Liver (tissue), 8 donors: ENCODE measurements at regions not wholly inside any gene's neighbourhood (a gene's known extent, or its start where the extent isn't known, plus 50 kb on each side); places are given as distances from the start of the nearest gene placed in this dataset.

Source experiments
- DNase-seq: peaks from one replicate; pipeline ENCODE4 v3.0.0-alpha.2; 2017; ENCODE audit warnings: low spot score
- H3K27ac ChIP-seq, 2 donors: one replicate each; pipeline ENCODE4 v1.7.0; 2013; ENCODE audit warnings: inconsistent platforms in 2 of 2, low read length in 2 of 2, control low read depth in 1 of 2, low read depth in 1 of 2, mild to moderate bottlenecking in 1 of 2
- H3K27me3 ChIP-seq, 4 donors: one replicate each; pipeline versions ENCODE4 v1.6.1 to v1.7.0; 2013; ENCODE audit warnings: low read length in 3 of 4, inconsistent platforms in 1 of 4, mild to moderate bottlenecking in 1 of 4, moderate library complexity in 1 of 4; ENCODE audit not compliant: control insufficient read depth in 4 of 4, insufficient read depth in 4 of 4
- H3K36me3 ChIP-seq, 4 donors: one replicate each; pipeline versions ENCODE4 v1.6.1 to v1.7.0; 2013; ENCODE audit warnings: low read length in 3 of 4, mild to moderate bottlenecking in 3 of 4, low read depth in 1 of 4, moderate library complexity in 1 of 4; ENCODE audit not compliant: control insufficient read depth in 4 of 4, insufficient read depth in 3 of 4
- H3K4me1 ChIP-seq, 4 donors: one replicate each; pipeline versions ENCODE4 v1.6.1 to v1.7.0; 2013; ENCODE audit warnings: low read length in 3 of 4, mild to moderate bottlenecking in 3 of 4, moderate library complexity in 1 of 4; ENCODE audit not compliant: control insufficient read depth in 4 of 4, insufficient read depth in 4 of 4
- H3K4me3 ChIP-seq, 3 donors: one replicate each; pipeline versions ENCODE4 v1.6.1 to v1.7.0; 2013; ENCODE audit warnings: low read length in 3 of 3, control low read depth in 1 of 3, low read depth in 1 of 3, mild to moderate bottlenecking in 1 of 3
- H3K9ac ChIP-seq, 2 donors: one replicate each; pipeline ENCODE4 v1.7.0; 2013; ENCODE audit warnings: low read length in 2 of 2, mild to moderate bottlenecking in 2 of 2, moderate library complexity in 2 of 2, control low read depth in 1 of 2, low read depth in 1 of 2
- H3K9me3 ChIP-seq, 4 donors: one replicate each; pipeline versions ENCODE4 v1.6.1 to v1.7.0; 2013; ENCODE audit warnings: low read length in 3 of 4; ENCODE audit not compliant: control insufficient read depth in 4 of 4
- EGR1 ChIP-seq, 2 donors: IDR thresholded peaks; 2 replicates each; pipeline ENCODE4 v1.6.1; 2016 to 2018; ENCODE audit warnings: antibody characterized with exemption in 2 of 2, low read depth in 2 of 2
- FOXA1 ChIP-seq: IDR thresholded peaks from 2 replicates; pipeline ENCODE4 v1.6.1; 2016; ENCODE audit warnings: antibody characterized with exemption
- FOXA2 ChIP-seq: IDR thresholded peaks from 2 replicates; pipeline ENCODE4 v1.6.1; 2016; ENCODE audit warnings: antibody characterized with exemption
- GABPA ChIP-seq, 2 donors: IDR thresholded peaks in 1 of 2; conservative IDR thresholded peaks in 1 of 2; 2 replicates each; pipeline ENCODE4 v1.6.1; 2016; ENCODE audit warnings: antibody characterized with exemption in 2 of 2, mild to moderate bottlenecking in 1 of 2, moderate library complexity in 1 of 2
- HNF4A ChIP-seq, 2 donors: conservative IDR thresholded peaks; 2 replicates each; pipeline ENCODE4 v1.6.1; 2016; ENCODE audit warnings: antibody characterized with exemption in 2 of 2, mild to moderate bottlenecking in 2 of 2
- HNF4G ChIP-seq: IDR thresholded peaks from 2 replicates; pipeline ENCODE4 v1.6.1; 2016; ENCODE audit warnings: antibody characterized with exemption
- JUND ChIP-seq, 2 donors: IDR thresholded peaks; 2 replicates each; pipeline ENCODE4 v1.6.1; 2016; ENCODE audit warnings: antibody characterized with exemption in 2 of 2
- NR2F2 ChIP-seq: IDR thresholded peaks from 2 replicates; pipeline ENCODE4 v1.6.1; 2016; ENCODE audit warnings: antibody characterized with exemption
- RAD21 ChIP-seq, 2 donors: IDR thresholded peaks; 2 replicates each; pipeline ENCODE4 v1.6.1; 2016; ENCODE audit warnings: antibody characterized with exemption in 2 of 2, mild to moderate bottlenecking in 2 of 2
- RXRA ChIP-seq, 2 donors: IDR thresholded peaks; 2 replicates each; pipeline ENCODE4 v1.6.1; 2017 to 2018; ENCODE audit warnings: antibody characterized with exemption in 2 of 2, mild to moderate bottlenecking in 1 of 2
- SP1 ChIP-seq: IDR thresholded peaks from 2 replicates; pipeline ENCODE4 v1.6.1; 2018; ENCODE audit warnings: antibody characterized with exemption, mild to moderate bottlenecking
- TAF1 ChIP-seq: conservative IDR thresholded peaks from 2 replicates; pipeline ENCODE4 v1.6.1; 2016; ENCODE audit warnings: antibody characterized with exemption, mild to moderate bottlenecking
- YY1 ChIP-seq: IDR thresholded peaks from 2 replicates; pipeline ENCODE4 v1.6.1; 2016; ENCODE audit warnings: antibody characterized with exemption, mild to moderate bottlenecking
- WGBS: extraction: QIAGEN DNeasy Blood & Tissue Kit; methylation state at CpG from one replicate; pipeline ENCODE4 v1.1.7; 2013; 5-methylcytosine and 5-hydroxymethylcytosine counted together
- TF ChIP-seq, protein P1 (sequence below): IDR thresholded peaks from 2 replicates; pipeline ENCODE4 v1.6.1; 2016; ENCODE audit warnings: antibody characterized with exemption
- TF ChIP-seq, protein P2 (sequence below): IDR thresholded peaks from 2 replicates; pipeline ENCODE4 v1.6.1; 2016; ENCODE audit warnings: antibody characterized with exemption
- TF ChIP-seq, protein P3 (sequence below): fragments of 150-350 bp; IDR thresholded peaks from 2 replicates; pipeline ENCODE4 v1.5.1; 2017; ENCODE audit warnings: improper control_type of control experiment, low read depth, low read length; ENCODE audit not compliant: missing input control
- TF ChIP-seq, protein P4 (sequence below): IDR thresholded peaks from 2 replicates; pipeline ENCODE4 v1.6.1; 2016; ENCODE audit warnings: antibody characterized with exemption, mild to moderate bottlenecking
- donor health status: healthy.
- donor health status: healthy.
- donor health status: healthy.
- donor health status: healthy.
- donor health status: healthy.

DNA sequence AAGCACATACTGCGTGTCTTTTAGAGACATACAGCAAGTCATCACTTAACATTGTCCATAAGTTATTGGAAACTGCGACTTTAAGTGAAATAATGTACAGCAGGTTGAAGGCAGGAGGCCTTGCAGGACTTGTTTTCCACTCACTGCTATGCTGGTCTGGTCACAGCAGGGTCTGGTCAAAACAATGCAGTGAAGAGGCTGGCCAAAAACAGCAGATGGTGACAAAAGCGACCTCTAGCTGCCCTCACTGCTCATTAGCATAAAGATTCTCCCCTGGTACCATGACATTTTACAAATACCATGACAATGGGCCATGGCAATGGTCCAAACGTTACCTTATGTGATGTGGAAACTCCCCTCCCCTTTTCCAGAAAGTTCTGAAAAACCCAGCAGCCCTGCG is 1283.6 kb downstream of the FSTL5 start:
- WGBS: 72% methylated on average over 5 of the region's 5 CpGs
- no peaks in the 10 kb centered on the region for H3K9me3 ChIP-seq
- no peaks in the 10 kb centered on the region for H3K27me3 ChIP-seq

DNA sequence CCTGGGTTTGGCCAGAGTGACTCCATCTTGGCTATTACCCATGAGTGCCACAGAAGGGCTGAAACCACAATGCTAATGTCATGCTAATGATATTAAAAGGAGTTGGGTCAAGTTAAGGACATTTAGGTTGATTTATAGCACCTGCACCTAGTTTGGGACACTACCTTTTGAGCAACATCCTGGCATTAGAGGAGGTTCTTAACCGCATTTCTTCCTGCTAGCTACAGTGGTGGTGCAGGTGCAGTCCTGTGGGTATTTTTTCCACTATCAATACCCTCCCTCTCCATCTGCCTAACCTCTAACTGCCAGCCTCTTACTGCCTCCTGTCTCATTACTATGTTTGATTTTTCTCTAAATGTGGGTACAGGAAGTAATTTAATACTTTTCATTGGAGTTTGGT is 1276.1 kb downstream of the FSTL5 start:
- no peak overlapping the region for H3K27ac ChIP-seq
- H3K9ac ChIP-seq: no peak overlapping the region
- no peaks in the 10 kb centered on the region for H3K4me1 ChIP-seq
- H3K27me3 ChIP-seq: no peaks in the 10 kb centered on the region
- H3K4me3 ChIP-seq: no peak overlapping the region
- TF ChIP-seq, protein P1, sequence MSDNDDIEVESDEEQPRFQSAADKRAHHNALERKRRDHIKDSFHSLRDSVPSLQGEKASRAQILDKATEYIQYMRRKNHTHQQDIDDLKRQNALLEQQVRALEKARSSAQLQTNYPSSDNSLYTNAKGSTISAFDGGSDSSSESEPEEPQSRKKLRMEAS: no peak
- TF ChIP-seq TAF1 (no peak), HNF4G (no peak), GABPA (IDR thresholded peaks at IDR 0.05 in 1 of 2, conservative IDR thresholded peaks at IDR 0.05 in 1 of 2) (no peak), FOXA1 (no peak), YY1 (no peak), HNF4A (conservative IDR thresholded peaks at IDR 0.05) (no peak), RXRA (IDR thresholded peaks at IDR 0.05) (no peak), SP1 (no peak)
- TF ChIP-seq, protein P2, sequence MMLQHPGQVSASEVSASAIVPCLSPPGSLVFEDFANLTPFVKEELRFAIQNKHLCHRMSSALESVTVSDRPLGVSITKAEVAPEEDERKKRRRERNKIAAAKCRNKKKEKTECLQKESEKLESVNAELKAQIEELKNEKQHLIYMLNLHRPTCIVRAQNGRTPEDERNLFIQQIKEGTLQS: no peak
- TF ChIP-seq, protein P3, sequence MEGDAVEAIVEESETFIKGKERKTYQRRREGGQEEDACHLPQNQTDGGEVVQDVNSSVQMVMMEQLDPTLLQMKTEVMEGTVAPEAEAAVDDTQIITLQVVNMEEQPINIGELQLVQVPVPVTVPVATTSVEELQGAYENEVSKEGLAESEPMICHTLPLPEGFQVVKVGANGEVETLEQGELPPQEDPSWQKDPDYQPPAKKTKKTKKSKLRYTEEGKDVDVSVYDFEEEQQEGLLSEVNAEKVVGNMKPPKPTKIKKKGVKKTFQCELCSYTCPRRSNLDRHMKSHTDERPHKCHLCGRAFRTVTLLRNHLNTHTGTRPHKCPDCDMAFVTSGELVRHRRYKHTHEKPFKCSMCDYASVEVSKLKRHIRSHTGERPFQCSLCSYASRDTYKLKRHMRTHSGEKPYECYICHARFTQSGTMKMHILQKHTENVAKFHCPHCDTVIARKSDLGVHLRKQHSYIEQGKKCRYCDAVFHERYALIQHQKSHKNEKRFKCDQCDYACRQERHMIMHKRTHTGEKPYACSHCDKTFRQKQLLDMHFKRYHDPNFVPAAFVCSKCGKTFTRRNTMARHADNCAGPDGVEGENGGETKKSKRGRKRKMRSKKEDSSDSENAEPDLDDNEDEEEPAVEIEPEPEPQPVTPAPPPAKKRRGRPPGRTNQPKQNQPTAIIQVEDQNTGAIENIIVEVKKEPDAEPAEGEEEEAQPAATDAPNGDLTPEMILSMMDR: no peak
- WGBS: 83% methylated on average over 1 of the region's 1 CpG
- H3K36me3 ChIP-seq: no peaks in the 10 kb centered on the region
- peaks cover 2 to 6% (median 4%) of the 10 kb centered on the region in 4 donors for H3K9me3 ChIP-seq
- DNase-seq: no peak

More for the DNA sequence above, 1283.6 kb downstream of the FSTL5 start:
- Histone ChIP-seq H3K36me3 (no peaks in the 10 kb centered on the region), H3K27ac (no peak overlapping the region), H3K9ac (no peak overlapping the region), H3K4me1 (no peaks in the 10 kb centered on the region), H3K4me3 (no peak overlapping the region)
- DNase-seq: no peak
- TF ChIP-seq, protein P2: no peak
- TF ChIP-seq JUND (IDR thresholded peaks at IDR 0.05) (no peak), YY1 (no peak), FOXA1 (no peak), RAD21 (IDR thresholded peaks at IDR 0.05) (no peak), EGR1 (IDR thresholded peaks at IDR 0.05; ENCODE audit: low read depth in 2 of 2) (no peak), NR2F2 (no peak), HNF4A (conservative IDR thresholded peaks at IDR 0.05) (no peak), FOXA2 (no peak)
- TF ChIP-seq, protein P4, sequence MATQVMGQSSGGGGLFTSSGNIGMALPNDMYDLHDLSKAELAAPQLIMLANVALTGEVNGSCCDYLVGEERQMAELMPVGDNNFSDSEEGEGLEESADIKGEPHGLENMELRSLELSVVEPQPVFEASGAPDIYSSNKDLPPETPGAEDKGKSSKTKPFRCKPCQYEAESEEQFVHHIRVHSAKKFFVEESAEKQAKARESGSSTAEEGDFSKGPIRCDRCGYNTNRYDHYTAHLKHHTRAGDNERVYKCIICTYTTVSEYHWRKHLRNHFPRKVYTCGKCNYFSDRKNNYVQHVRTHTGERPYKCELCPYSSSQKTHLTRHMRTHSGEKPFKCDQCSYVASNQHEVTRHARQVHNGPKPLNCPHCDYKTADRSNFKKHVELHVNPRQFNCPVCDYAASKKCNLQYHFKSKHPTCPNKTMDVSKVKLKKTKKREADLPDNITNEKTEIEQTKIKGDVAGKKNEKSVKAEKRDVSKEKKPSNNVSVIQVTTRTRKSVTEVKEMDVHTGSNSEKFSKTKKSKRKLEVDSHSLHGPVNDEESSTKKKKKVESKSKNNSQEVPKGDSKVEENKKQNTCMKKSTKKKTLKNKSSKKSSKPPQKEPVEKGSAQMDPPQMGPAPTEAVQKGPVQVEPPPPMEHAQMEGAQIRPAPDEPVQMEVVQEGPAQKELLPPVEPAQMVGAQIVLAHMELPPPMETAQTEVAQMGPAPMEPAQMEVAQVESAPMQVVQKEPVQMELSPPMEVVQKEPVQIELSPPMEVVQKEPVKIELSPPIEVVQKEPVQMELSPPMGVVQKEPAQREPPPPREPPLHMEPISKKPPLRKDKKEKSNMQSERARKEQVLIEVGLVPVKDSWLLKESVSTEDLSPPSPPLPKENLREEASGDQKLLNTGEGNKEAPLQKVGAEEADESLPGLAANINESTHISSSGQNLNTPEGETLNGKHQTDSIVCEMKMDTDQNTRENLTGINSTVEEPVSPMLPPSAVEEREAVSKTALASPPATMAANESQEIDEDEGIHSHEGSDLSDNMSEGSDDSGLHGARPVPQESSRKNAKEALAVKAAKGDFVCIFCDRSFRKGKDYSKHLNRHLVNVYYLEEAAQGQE: no peak
